PFSK-1 (cell line): ENCODE measurements at regions not wholly inside any gene's neighbourhood (a gene's known extent, or its start where the extent isn't known, plus 50 kb on each side); places are given as distances from the start of the nearest gene placed in this dataset.

Experiments used
- POLR2AphosphoS5 ChIP-seq: IDR thresholded peaks from 2 replicates; pipeline ENCODE4 v1.6.1; 2012; ENCODE audit warnings: low read depth, mild to moderate bottlenecking, control low read depth, low read length, moderate library complexity
- SIN3A ChIP-seq: IDR thresholded peaks from 2 replicates; pipeline ENCODE4 v1.6.1; 2012; ENCODE audit warnings: mild to moderate bottlenecking, low read length, moderate library complexity, borderline replicate concordance; ENCODE audit not compliant: insufficient read depth
- TAF1 ChIP-seq: IDR thresholded peaks from 2 replicates; pipeline ENCODE4 v1.6.1; 2012; ENCODE audit warnings: low read length, control low read depth, borderline replicate concordance; ENCODE audit not compliant: insufficient read depth

DNA sequence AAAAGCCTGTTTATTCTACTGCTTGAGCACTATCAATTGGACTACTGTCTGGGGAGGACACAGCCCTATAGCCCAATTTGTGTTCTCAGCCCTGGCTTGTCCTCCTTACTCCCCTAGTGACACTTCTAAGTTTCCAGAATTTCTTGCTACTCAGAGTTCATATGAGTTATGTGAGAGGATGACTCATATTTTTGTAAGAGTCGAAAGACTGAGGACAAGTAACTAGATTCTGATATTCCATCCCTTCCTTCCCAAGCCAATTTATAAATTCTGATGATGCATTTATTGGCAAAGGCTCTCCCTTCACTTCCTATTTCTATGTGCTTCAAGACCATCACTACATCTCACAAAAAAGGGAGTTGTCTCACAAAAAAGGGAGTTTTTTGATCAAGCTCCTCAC, 422.2 kb upstream of the DEPDC1 start:
- TF ChIP-seq SIN3A = no peak
- no peak for TF ChIP-seq POLR2AphosphoS5
- no peak for TF ChIP-seq TAF1
